ENCODE measurements at regions not wholly inside any gene's neighbourhood (a gene's known extent, or its start where the extent isn't known, plus 50 kb on each side); places are given as distances from the start of the nearest gene placed in this dataset.

DNA sequence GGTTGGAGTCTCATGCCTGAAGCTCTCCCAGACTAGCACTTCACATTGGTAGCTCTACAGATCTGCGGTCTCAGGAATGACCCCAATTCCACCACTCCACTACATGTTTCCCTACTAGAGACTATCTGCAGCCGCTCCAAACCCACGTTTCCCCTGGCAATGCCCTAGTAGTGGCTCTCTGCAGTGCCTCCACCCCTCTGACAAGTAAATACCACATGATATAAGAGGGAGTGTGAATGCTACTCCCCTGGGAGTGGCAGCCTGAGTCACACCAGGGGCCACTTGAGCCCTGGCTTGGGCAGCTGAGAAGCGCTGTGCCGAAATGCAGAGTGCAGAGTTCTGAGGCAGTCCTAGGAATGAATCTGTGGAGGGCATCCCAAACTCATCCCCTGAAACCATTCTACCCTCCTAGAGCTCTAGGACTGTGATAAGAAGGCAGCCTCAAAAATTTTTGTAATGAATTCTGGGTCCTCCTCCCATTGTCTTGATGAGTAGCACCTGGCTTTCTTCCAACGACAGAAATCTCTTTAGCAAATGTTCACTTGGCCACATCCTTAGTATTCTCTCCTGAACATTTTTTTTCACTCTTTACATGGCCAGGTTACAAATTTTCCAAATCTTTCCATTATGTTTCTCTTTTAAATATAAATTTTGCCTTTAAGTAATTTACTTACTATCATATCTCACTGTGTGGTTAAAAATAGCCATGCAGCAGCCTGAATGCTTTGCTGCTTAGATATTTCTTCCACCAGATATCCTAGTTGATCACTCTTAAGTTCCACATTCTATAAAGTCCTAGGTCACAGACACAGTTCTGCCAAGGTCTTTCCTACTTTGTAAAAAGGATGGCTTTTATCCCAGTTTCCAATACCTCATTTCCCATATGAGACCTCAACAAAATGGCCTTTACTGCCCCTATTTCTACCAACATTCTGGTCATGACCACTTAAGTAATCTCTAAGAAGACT lies 160.2 kb upstream of the CPEB2 start:
- no peak overlapping the region for H3K27ac ChIP-seq (ENCODE audit: extremely low read depth, low read depth, low read length)
- no peaks in the 10 kb centered on the region for H3K9me3 ChIP-seq (ENCODE audit: control insufficient read depth, insufficient read depth, low read depth, low read length)
- ChIA-PET POLR2A (no interaction called here), CTCF (interaction anchor here (0.6 kb wide), 1 partner anchor 1075 kb away, joined by 3 read pairs; no protein-coding TSS in a partner anchor)
- TF ChIP-seq ZSCAN16 (tag by site-specific recombination; IDR thresholded peaks at IDR 0.05) (no peak), ZNF558 (tag by site-specific recombination; IDR thresholded peaks at IDR 0.05) (no peak), ZNF221 (tag by site-specific recombination; IDR thresholded peaks at IDR 0.05; ENCODE audit: borderline replicate concordance) (no peak), SP2 (tag by site-specific recombination; IDR thresholded peaks at IDR 0.05) (no peak), ZNF629 (tag by site-specific recombination; IDR thresholded peaks at IDR 0.05) (no peak), ZNF169 (tag by site-specific recombination; IDR thresholded peaks at IDR 0.05) (no peak), WT1 (tag by site-specific recombination; IDR thresholded peaks at IDR 0.05) (no peak), ZNF626 (tag by site-specific recombination; IDR thresholded peaks at IDR 0.05) (no peak), MYNN (tag by site-specific recombination; IDR thresholded peaks at IDR 0.05; ENCODE audit: borderline replicate concordance) (no peak)
- no peaks in the 10 kb centered on the region for H3K4me1 ChIP-seq (ENCODE audit: control insufficient read depth, insufficient read depth, low read length)
- no peaks in the 10 kb centered on the region for H3K36me3 ChIP-seq (ENCODE audit: control insufficient read depth in 2 of 2, insufficient read depth in 1 of 2, low read length in 2 of 2)
- H3K4me3 ChIP-seq (ENCODE audit: low read depth, low read length), result no peak overlapping the region

DNA sequence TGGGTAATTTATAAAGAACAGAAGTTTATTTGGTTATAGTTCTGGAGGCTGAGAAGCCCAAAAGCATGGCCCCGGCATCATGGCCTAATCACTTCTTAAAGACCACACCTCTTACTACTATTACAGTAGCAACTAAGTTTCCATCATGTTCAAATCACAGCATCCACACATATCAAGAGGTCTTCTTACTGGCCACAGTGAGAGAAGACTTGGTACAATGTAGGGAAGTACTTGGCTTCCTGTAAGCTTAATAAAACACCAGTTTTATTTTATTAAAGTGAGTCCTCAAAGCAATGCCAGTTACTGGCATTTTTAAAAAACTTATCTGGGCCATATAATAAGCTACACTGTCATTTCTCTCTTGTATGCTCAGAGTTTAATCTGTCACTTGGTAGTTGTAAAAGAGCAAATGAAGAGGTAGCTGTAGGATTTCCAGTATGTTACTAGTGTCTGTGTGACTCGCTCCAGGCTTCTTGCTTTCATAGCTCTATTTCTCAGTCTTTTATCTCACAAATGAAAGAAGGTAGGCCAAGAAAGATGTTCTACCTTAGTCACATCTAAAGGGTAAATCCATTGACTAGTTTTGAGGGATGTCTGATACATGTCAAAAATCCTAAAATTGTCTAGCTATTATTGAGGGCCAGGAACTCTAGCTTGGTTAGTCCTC lies 159.2 kb upstream of the CPEB2 start:
- H3K36me3 ChIP-seq (ENCODE audit: control insufficient read depth in 2 of 2, insufficient read depth in 1 of 2, low read length in 2 of 2), result no peaks in the 10 kb centered on the region
- no peaks in the 10 kb centered on the region for H3K9me3 ChIP-seq (ENCODE audit: control insufficient read depth, insufficient read depth, low read depth, low read length)
- H3K4me1 ChIP-seq (ENCODE audit: control insufficient read depth, insufficient read depth, low read length), result no peaks in the 10 kb centered on the region
- CTCF ChIA-PET, result interaction anchor here (0.6 kb wide), 1 partner anchor 120 kb away, joined by 5 read pairs; no protein-coding TSS in a partner anchor
- POLR2A ChIA-PET, result no interaction called here
- no peak overlapping the region for H3K4me3 ChIP-seq (ENCODE audit: low read depth, low read length)
- no peak overlapping the region for H3K27ac ChIP-seq (ENCODE audit: extremely low read depth, low read depth, low read length)
- TF ChIP-seq ZNF514 (tag by site-specific recombination; IDR thresholded peaks at IDR 0.05), result no peak
- no peak for TF ChIP-seq BCL11A (tag by site-specific recombination; IDR thresholded peaks at IDR 0.05; ENCODE audit: low read depth)
- TF ChIP-seq, protein P1, sequence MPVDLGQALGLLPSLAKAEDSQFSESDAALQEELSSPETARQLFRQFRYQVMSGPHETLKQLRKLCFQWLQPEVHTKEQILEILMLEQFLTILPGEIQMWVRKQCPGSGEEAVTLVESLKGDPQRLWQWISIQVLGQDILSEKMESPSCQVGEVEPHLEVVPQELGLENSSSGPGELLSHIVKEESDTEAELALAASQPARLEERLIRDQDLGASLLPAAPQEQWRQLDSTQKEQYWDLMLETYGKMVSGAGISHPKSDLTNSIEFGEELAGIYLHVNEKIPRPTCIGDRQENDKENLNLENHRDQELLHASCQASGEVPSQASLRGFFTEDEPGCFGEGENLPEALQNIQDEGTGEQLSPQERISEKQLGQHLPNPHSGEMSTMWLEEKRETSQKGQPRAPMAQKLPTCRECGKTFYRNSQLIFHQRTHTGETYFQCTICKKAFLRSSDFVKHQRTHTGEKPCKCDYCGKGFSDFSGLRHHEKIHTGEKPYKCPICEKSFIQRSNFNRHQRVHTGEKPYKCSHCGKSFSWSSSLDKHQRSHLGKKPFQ (tag by site-specific recombination; IDR thresholded peaks at IDR 0.05), result no peak
- TF ChIP-seq ZNF350 (tag by site-specific recombination; IDR thresholded peaks at IDR 0.05), result no peak
- TF ChIP-seq ZNF274 (IDR thresholded peaks at IDR 0.05; ENCODE audit: low read length), result no peak
- TF ChIP-seq ZNF274 (tag by site-specific recombination; IDR thresholded peaks at IDR 0.05; ENCODE audit: borderline replicate concordance), result no peak
- TF ChIP-seq ZNF121 (tag by site-specific recombination; IDR thresholded peaks at IDR 0.05), result no peak
- TF ChIP-seq, protein P2, sequence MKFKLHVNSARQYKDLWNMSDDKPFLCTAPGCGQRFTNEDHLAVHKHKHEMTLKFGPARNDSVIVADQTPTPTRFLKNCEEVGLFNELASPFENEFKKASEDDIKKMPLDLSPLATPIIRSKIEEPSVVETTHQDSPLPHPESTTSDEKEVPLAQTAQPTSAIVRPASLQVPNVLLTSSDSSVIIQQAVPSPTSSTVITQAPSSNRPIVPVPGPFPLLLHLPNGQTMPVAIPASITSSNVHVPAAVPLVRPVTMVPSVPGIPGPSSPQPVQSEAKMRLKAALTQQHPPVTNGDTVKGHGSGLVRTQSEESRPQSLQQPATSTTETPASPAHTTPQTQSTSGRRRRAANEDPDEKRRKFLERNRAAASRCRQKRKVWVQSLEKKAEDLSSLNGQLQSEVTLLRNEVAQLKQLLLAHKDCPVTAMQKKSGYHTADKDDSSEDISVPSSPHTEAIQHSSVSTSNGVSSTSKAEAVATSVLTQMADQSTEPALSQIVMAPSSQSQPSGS (tag by site-specific recombination; IDR thresholded peaks at IDR 0.05; ENCODE audit: low read depth), result no peak
- TF ChIP-seq, protein P3, sequence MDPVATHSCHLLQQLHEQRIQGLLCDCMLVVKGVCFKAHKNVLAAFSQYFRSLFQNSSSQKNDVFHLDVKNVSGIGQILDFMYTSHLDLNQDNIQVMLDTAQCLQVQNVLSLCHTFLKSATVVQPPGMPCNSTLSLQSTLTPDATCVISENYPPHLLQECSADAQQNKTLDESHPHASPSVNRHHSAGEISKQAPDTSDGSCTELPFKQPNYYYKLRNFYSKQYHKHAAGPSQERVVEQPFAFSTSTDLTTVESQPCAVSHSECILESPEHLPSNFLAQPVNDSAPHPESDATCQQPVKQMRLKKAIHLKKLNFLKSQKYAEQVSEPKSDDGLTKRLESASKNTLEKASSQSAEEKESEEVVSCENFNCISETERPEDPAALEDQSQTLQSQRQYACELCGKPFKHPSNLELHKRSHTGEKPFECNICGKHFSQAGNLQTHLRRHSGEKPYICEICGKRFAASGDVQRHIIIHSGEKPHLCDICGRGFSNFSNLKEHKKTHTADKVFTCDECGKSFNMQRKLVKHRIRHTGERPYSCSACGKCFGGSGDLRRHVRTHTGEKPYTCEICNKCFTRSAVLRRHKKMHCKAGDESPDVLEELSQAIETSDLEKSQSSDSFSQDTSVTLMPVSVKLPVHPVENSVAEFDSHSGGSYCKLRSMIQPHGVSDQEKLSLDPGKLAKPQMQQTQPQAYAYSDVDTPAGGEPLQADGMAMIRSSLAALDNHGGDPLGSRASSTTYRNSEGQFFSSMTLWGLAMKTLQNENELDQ (tag by site-specific recombination; IDR thresholded peaks at IDR 0.05; ENCODE audit: low read depth), result no peak
- TF ChIP-seq, protein P4, sequence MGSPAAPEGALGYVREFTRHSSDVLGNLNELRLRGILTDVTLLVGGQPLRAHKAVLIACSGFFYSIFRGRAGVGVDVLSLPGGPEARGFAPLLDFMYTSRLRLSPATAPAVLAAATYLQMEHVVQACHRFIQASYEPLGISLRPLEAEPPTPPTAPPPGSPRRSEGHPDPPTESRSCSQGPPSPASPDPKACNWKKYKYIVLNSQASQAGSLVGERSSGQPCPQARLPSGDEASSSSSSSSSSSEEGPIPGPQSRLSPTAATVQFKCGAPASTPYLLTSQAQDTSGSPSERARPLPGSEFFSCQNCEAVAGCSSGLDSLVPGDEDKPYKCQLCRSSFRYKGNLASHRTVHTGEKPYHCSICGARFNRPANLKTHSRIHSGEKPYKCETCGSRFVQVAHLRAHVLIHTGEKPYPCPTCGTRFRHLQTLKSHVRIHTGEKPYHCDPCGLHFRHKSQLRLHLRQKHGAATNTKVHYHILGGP (tag by site-specific recombination; IDR thresholded peaks at IDR 0.05), result no peak
- TF ChIP-seq ZNF585B (tag by site-specific recombination; IDR thresholded peaks at IDR 0.05), result no peak
- TF ChIP-seq ZNF169 (tag by site-specific recombination; IDR thresholded peaks at IDR 0.05), result no peak
- TF ChIP-seq ZNF133 (tag by site-specific recombination; IDR thresholded peaks at IDR 0.05), result no peak
- TF ChIP-seq, protein P5, sequence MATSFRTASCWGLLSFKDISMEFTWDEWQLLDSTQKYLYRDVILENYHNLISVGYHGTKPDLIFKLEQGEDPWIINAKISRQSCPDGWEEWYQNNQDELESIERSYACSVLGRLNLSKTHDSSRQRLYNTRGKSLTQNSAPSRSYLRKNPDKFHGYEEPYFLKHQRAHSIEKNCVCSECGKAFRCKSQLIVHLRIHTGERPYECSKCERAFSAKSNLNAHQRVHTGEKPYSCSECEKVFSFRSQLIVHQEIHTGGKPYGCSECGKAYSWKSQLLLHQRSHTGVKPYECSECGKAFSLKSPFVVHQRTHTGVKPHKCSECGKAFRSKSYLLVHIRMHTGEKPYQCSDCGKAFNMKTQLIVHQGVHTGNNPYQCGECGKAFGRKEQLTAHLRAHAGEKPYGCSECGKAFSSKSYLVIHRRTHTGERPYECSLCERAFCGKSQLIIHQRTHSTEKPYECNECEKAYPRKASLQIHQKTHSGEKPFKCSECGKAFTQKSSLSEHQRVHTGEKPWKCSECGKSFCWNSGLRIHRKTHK (tag by site-specific recombination; IDR thresholded peaks at IDR 0.05), result no peak

All from HEK293 (cell line).